Stimulated activated memory B cell treated with anti-CD40 and anti-IgM and Interleukin-4, amounts not matched to agents 10 μg/mL and 1 μg/mL and 100 μg/mL, for 72 hours (primary cell): ENCODE measurements at regions not wholly inside any gene's neighbourhood (a gene's known extent, or its start where the extent isn't known, plus 50 kb on each side); places are given as distances from the start of the nearest gene placed in this dataset.
"Not testable (repeated sequence)": the region's sequence is repeated elsewhere in the genome, so short reads cannot be mapped to it uniquely, and the experiment has no call there.

Experiments
- ATAC-seq: fragments of 150-1000 bp; cut with Tn5 transposase; 2 replicates; pipeline ENCODE4 v1.10.0; 2021
- H3K27ac Mint-ChIP-seq: one replicate; pipeline ENCODE4 v1.8.0; 2022; ENCODE audit warnings: mild to moderate bottlenecking, mixed read lengths
- H3K27me3 Mint-ChIP-seq: one replicate; pipeline ENCODE4 v1.8.0; 2022; ENCODE audit warnings: mixed read lengths
- H3K36me3 Mint-ChIP-seq: one replicate; pipeline ENCODE4 v1.8.0; 2022; ENCODE audit warnings: mixed read lengths
- H3K4me1 Mint-ChIP-seq: one replicate; pipeline ENCODE4 v1.8.0; 2022; ENCODE audit warnings: mixed read lengths
- H3K4me3 Mint-ChIP-seq: one replicate; pipeline ENCODE4 v1.8.0; 2022; ENCODE audit warnings: mild to moderate bottlenecking, moderate library complexity, mixed read lengths
- H3K9me3 Mint-ChIP-seq: one replicate; pipeline ENCODE4 v1.8.0; 2022; ENCODE audit warnings: mixed read lengths

- not testable (repeated sequence) for H3K36me3 Mint-ChIP-seq, H3K4me1 Mint-ChIP-seq, H3K27me3 Mint-ChIP-seq, H3K4me3 Mint-ChIP-seq, H3K27ac Mint-ChIP-seq, ATAC-seq
- H3K9me3 Mint-ChIP-seq = peaks cover 11% of the 10 kb centered on the region
Measured at GRCh38 chr18:34516996-34517395, 193.1 kb upstream of the DTNA start.

- no peak for ATAC-seq
- H3K27ac Mint-ChIP-seq = no peak overlapping the region
- no peaks in the 10 kb centered on the region for H3K36me3 Mint-ChIP-seq
- H3K4me1 Mint-ChIP-seq = no peaks in the 10 kb centered on the region
- H3K4me3 Mint-ChIP-seq = no peak overlapping the region
- H3K27me3 Mint-ChIP-seq = no peaks in the 10 kb centered on the region
- peaks cover 7% of the 10 kb centered on the region for H3K9me3 Mint-ChIP-seq
Measured at GRCh38 chr18:34521040-34521439, 189.1 kb upstream of the DTNA start.

- no peak overlapping the region for H3K27ac Mint-ChIP-seq
- no peak for ATAC-seq
Measured at GRCh38 chr18:34522603-34523002, 187.5 kb upstream of the DTNA start.

GRCh38 chr18:34525244-34525643 lies 184.9 kb upstream of the DTNA start:
- no peak overlapping the region for H3K4me3 Mint-ChIP-seq
- H3K9me3 Mint-ChIP-seq = peaks cover 3% of the 10 kb centered on the region
- H3K27ac Mint-ChIP-seq = no peak overlapping the region
- no peaks in the 10 kb centered on the region for H3K36me3 Mint-ChIP-seq
- no peak for ATAC-seq
- no peaks in the 10 kb centered on the region for H3K27me3 Mint-ChIP-seq
- H3K4me1 Mint-ChIP-seq = no peaks in the 10 kb centered on the region

More at GRCh38 chr18:34522603-34523002, 187.5 kb upstream of the DTNA start:
- H3K27me3 Mint-ChIP-seq = no peaks in the 10 kb centered on the region
- H3K4me1 Mint-ChIP-seq = no peaks in the 10 kb centered on the region
- no peak overlapping the region for H3K4me3 Mint-ChIP-seq
- H3K36me3 Mint-ChIP-seq = no peaks in the 10 kb centered on the region
- H3K9me3 Mint-ChIP-seq = peaks cover 3% of the 10 kb centered on the region

- Mint-ChIP-seq H3K27ac (no peak overlapping the region), H3K4me3 (no peak overlapping the region), H3K27me3 (no peaks in the 10 kb centered on the region), H3K36me3 (no peaks in the 10 kb centered on the region), H3K9me3 (peaks cover 3% of the 10 kb centered on the region), H3K4me1 (no peaks in the 10 kb centered on the region)
- ATAC-seq = no peak
Measured at GRCh38 chr18:34528177-34528576, 181.9 kb upstream of the DTNA start.

- H3K36me3 Mint-ChIP-seq = no peaks in the 10 kb centered on the region
- no peaks in the 10 kb centered on the region for H3K4me1 Mint-ChIP-seq
- peaks cover 5% of the 10 kb centered on the region for H3K9me3 Mint-ChIP-seq
- H3K4me3 Mint-ChIP-seq = no peak overlapping the region
- no peak for ATAC-seq
- no peak overlapping the region for H3K27ac Mint-ChIP-seq
- H3K27me3 Mint-ChIP-seq = no peaks in the 10 kb centered on the region
Measured at GRCh38 chr18:34529358-34530335, 180.5 kb upstream of the DTNA start.

GRCh38 chr18:34531110-34531509 lies 179.0 kb upstream of the DTNA start:
- peaks cover 6% of the 10 kb centered on the region for H3K9me3 Mint-ChIP-seq
- H3K27me3 Mint-ChIP-seq = no peaks in the 10 kb centered on the region
- ATAC-seq = no peak
- H3K4me1 Mint-ChIP-seq = no peaks in the 10 kb centered on the region
- H3K36me3 Mint-ChIP-seq = no peaks in the 10 kb centered on the region
- H3K4me3 Mint-ChIP-seq = no peak overlapping the region
- H3K27ac Mint-ChIP-seq = no peak overlapping the region

GRCh38 chr18:34534642-34535041 lies 175.5 kb upstream of the DTNA start:
- H3K27ac Mint-ChIP-seq, H3K4me3 Mint-ChIP-seq, ATAC-seq, H3K4me1 Mint-ChIP-seq, H3K9me3 Mint-ChIP-seq, H3K36me3 Mint-ChIP-seq, H3K27me3 Mint-ChIP-seq: not testable (repeated sequence)

- H3K36me3 Mint-ChIP-seq = no peaks in the 10 kb centered on the region
- no peak overlapping the region for H3K27ac Mint-ChIP-seq
- H3K9me3 Mint-ChIP-seq = no peaks in the 10 kb centered on the region
- no peaks in the 10 kb centered on the region for H3K4me1 Mint-ChIP-seq
- no peak overlapping the region for H3K4me3 Mint-ChIP-seq
- ATAC-seq = no peak
- H3K27me3 Mint-ChIP-seq = no peaks in the 10 kb centered on the region
Measured at GRCh38 chr18:34540897-34541296, 169.2 kb upstream of the DTNA start.

- ATAC-seq = no peak
- H3K4me1 Mint-ChIP-seq = no peaks in the 10 kb centered on the region
- H3K27ac Mint-ChIP-seq = no peak overlapping the region
- H3K36me3 Mint-ChIP-seq = no peaks in the 10 kb centered on the region
- H3K4me3 Mint-ChIP-seq = no peak overlapping the region
- H3K9me3 Mint-ChIP-seq = no peaks in the 10 kb centered on the region
- no peaks in the 10 kb centered on the region for H3K27me3 Mint-ChIP-seq
Measured at GRCh38 chr18:34542625-34543024, 167.5 kb upstream of the DTNA start.

- Mint-ChIP-seq H3K4me3 (no peak overlapping the region), H3K4me1 (no peaks in the 10 kb centered on the region), H3K27ac (no peak overlapping the region), H3K36me3 (no peaks in the 10 kb centered on the region), H3K9me3 (no peaks in the 10 kb centered on the region), H3K27me3 (no peaks in the 10 kb centered on the region)
- ATAC-seq = no peak
Measured at GRCh38 chr18:34543356-34543755, 166.7 kb upstream of the DTNA start.

- no peaks in the 10 kb centered on the region for H3K9me3 Mint-ChIP-seq
- no peaks in the 10 kb centered on the region for H3K4me1 Mint-ChIP-seq
- ATAC-seq = no peak
- no peak overlapping the region for H3K4me3 Mint-ChIP-seq
- H3K36me3 Mint-ChIP-seq = no peaks in the 10 kb centered on the region
- H3K27ac Mint-ChIP-seq = no peak overlapping the region
- H3K27me3 Mint-ChIP-seq = no peaks in the 10 kb centered on the region
Measured at GRCh38 chr18:34543945-34544344, 166.2 kb upstream of the DTNA start.

GRCh38 chr18:34544930-34545329 lies 165.2 kb upstream of the DTNA start:
- no peak for ATAC-seq

GRCh38 chr18:34548120-34548972 lies 161.8 kb upstream of the DTNA start:
- no peaks in the 10 kb centered on the region for H3K36me3 Mint-ChIP-seq
- H3K27me3 Mint-ChIP-seq = no peaks in the 10 kb centered on the region
- H3K27ac Mint-ChIP-seq = no peak overlapping the region
- no peaks in the 10 kb centered on the region for H3K9me3 Mint-ChIP-seq
- H3K4me1 Mint-ChIP-seq = no peaks in the 10 kb centered on the region
- H3K4me3 Mint-ChIP-seq = no peak overlapping the region
- no peak for ATAC-seq

More at GRCh38 chr18:34544930-34545329, 165.2 kb upstream of the DTNA start:
- Mint-ChIP-seq H3K27me3 (no peaks in the 10 kb centered on the region), H3K36me3 (no peaks in the 10 kb centered on the region), H3K27ac (no peak overlapping the region), H3K4me3 (no peak overlapping the region), H3K9me3 (no peaks in the 10 kb centered on the region), H3K4me1 (no peaks in the 10 kb centered on the region)

- no peak overlapping the region for H3K27ac Mint-ChIP-seq
- no peak overlapping the region for H3K4me3 Mint-ChIP-seq
- H3K4me1 Mint-ChIP-seq = no peaks in the 10 kb centered on the region
- no peaks in the 10 kb centered on the region for H3K36me3 Mint-ChIP-seq
- no peak for ATAC-seq
- no peaks in the 10 kb centered on the region for H3K27me3 Mint-ChIP-seq
- H3K9me3 Mint-ChIP-seq = no peaks in the 10 kb centered on the region
Measured at GRCh38 chr18:34548973-34549294, 161.2 kb upstream of the DTNA start.

GRCh38 chr18:34549367-34549766 lies 160.7 kb upstream of the DTNA start:
- Mint-ChIP-seq H3K4me1 (no peaks in the 10 kb centered on the region), H3K27ac (no peak overlapping the region), H3K36me3 (no peaks in the 10 kb centered on the region), H3K9me3 (no peaks in the 10 kb centered on the region), H3K27me3 (no peaks in the 10 kb centered on the region), H3K4me3 (no peak overlapping the region)
- ATAC-seq = no peak
